ENCODE measurements at regions not wholly inside any gene's neighbourhood (a gene's known extent, or its start where the extent isn't known, plus 50 kb on each side); places are given as distances from the start of the nearest gene placed in this dataset.
A peak's percentile ranks its signal among the peaks of the same experiment; 100 is the strongest.
"Not testable (repeated sequence)": the region's sequence is repeated elsewhere in the genome, so short reads cannot be mapped to it uniquely, and the experiment has no call there.

DNA sequence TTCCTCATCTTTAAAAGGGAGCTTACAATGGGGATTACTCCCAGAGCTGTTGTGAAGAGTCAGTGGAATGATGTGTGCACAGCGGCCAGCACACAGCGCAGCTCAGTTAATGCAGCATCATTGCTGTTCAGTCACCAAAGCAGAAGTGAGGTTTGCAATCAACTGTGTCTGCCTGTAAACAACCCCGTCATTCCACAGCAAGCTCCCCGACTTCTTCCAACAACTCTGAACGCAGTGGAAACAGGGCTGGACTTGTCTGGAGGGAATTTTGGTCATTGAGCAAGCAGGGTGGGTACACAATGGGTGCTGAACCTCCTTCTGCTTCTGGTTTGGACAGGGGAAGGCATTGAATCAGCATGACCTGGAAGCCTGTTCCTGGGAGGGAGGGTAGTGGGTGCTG, 347.4 kb downstream of the PTPRU start:
- DNase-seq, result no peak

DNA sequence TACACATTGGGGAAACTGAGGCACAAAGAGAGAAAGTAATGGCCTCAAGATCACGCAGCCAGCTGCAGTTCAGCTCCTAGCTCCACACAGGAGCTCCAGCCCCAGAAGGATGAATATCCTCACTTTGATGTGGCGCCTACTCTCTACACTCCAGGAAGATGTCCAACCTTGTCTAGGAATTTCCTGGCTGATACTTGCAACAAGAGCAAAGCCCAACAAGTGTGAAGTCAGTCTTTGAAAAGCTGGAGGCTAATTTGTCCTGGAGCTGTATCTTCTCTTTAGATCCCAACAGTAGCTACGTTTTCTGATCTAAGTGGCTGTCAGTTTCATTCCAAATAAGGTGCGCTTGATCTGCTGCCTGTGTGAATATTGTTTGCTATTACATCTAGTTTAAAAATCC, 344.9 kb downstream of the PTPRU start:
- no peak for DNase-seq

DNA sequence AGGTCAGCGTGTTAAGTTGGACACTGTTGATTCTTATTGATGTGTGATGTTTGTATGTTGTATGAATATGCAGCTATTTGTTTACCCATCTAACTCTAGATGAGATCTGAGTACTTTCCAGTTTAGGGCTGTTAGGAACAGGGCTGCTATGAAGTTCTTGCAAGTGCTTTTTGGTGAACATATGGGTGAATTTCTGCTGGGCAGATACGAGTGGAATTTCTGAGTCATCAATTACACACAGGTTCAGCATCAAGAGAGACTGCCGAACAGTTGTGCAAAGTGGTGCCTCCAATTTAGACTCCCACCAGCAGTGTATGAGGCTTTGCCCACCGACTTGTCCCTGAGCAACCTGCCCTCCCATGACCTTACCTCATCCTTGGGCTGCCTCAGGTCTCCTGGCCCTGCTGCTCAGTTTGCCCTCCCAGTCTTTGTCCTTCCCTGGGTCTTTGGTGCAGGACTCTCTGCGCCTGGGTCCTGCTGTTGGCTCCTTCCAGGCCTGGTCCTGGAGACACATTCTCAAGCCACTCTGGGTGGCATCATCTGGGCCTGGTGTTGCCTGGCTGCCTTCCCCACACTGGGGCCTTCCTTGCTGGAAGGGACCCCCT, 343.6 kb downstream of the PTPRU start:
- no peak for DNase-seq

- DNase-seq, result no peak
Observed at GRCh38 chr1:29577512-29577911, 341.2 kb downstream of the PTPRU start.

DNA sequence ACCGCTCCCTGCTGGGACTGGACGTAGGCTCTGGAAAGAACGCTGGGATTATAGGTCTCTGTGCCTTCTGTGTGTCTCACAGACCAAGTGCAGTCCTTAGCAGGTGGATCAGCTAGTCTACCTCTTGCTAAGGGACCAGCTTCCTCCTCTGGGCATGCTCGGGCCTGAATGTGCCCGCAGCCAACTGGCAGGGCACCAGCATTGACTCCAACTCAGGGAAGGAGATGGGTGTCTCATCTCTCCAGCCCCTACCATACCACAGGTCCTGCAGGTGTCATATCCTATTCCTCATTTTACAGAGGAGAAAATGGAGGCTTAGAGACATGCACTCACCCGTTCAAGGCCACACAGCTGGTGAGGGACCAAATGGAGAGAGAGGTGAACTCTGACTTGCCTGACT, 340.2 kb downstream of the PTPRU start:
- peak; percentile 51 for DNase-seq

- DNase-seq, result peak; percentile 10
Observed at GRCh38 chr1:29575826-29576225, 339.5 kb downstream of the PTPRU start.

DNA sequence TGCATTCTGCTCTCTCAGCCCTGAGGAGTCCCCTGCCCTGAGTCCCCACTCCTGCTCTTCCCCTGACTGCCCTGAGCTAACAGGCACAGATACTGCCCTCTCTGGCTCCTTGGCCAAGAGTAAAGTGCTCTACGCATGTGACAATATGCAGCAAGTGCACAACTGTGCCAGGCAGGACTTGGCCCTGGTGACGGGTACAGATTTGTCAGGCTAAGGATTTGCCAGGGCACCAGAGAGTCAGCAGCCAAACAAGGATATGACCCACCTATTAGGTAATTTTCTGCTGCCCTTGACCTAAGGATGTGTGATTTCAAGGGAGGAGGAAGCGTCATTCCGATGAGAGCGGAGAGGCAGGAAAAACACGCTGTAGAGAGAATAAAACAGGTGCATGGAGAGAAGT, 339.0 kb downstream of the PTPRU start:
- no peak for DNase-seq

GRCh38 chr1:29574871-29575270, 338.5 kb downstream of the PTPRU start:
- no peak for DNase-seq

- DNase-seq, result no peak
Observed at GRCh38 chr1:29569971-29570634, 333.8 kb downstream of the PTPRU start.

- DNase-seq, result no peak
Observed at GRCh38 chr1:29567257-29567656, 330.9 kb downstream of the PTPRU start.

GRCh38 chr1:29565490-29565889, 329.2 kb downstream of the PTPRU start:
- DNase-seq, result no peak

DNA sequence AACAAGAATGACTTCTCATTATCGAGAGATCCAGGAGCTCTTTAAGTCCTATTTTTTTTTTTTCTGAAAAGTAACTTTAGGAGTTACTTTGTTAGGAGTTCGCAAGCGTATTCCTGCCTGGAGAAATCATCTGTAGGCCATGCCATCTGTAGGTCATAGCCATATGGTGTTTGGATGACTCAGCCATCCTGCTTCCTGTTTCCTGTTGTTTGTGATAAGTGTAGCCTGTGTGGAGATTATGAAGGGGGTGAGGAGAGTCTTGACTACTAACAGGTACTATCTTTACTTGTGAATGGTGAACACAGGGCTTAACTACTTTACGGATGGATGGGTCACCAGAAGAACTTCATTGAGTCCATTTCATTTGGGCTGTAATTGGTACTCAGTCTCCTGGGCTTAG, 327.2 kb downstream of the PTPRU start:
- no peak for DNase-seq

GRCh38 chr1:29563092-29563491, 326.8 kb downstream of the PTPRU start:
- DNase-seq, result peak; percentile 20

DNA sequence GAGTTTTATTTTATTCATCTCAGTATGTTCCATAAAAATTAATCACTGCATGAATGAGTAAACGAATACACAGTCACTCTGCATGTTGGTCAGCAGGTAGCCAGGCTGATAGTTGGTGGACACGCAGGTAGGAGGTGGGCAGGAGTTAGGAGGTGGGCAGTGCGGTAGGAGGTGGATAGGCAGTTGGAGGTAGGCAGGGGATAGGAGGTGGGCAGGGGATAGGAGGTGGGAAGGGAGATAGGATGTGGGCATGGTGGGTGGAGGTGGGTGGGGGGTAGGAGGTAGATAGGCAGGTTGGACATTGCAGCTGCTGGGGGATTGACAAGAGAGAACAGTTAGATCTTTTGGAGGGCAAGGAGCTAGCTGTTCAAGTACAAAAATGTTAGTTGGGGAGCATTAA, 322.7 kb downstream of the PTPRU start:
- DNase-seq, result no peak

DNA sequence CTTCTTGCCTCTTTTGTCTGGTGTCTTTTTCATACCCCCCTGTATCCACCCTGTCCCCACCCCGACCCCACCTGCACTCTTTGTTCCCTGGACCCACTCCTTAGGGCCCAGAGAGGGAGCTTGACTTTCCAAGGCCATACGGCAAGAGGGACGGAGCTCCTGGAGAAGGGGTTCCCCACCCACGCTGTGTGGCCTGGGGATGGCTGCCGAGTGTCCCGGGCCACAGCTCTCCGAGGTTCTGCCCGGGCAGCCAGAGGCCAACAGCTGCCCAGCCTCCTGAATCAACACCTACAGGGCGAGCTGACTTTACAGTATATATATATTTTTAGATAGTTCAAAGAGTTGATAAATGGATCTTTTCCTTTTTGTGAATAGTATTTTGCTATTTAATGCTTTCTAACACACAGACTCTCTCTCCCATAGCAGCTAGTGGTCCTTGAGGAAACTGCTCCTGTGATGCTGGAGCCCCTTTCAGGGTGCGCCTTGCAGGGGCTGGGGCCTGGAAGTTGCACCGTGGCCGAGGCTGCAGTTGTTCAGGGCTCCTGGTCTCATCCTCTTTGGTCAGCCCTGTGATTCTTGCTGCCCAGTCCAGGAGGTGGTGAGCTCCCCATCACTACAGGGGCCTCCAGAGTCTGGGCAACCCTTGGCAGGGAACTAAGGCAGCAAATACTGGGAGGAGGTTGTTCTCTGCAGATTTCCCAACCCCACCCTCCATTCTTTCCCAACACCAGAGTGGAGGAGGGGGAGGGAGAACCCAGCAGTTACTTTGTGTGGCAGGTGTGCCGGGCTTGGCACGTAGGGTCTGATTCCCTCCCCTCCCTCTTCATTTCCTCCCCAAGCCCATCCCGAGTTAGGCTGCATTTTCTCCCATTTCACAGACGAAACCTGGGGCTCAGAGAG, 321.6 kb downstream of the PTPRU start:
- DNase-seq, result no peak

- DNase-seq, result no peak
Observed at GRCh38 chr1:29557066-29557465, 320.7 kb downstream of the PTPRU start.

- no peak for DNase-seq
Observed at GRCh38 chr1:29556657-29557056, 320.3 kb downstream of the PTPRU start.

DNA sequence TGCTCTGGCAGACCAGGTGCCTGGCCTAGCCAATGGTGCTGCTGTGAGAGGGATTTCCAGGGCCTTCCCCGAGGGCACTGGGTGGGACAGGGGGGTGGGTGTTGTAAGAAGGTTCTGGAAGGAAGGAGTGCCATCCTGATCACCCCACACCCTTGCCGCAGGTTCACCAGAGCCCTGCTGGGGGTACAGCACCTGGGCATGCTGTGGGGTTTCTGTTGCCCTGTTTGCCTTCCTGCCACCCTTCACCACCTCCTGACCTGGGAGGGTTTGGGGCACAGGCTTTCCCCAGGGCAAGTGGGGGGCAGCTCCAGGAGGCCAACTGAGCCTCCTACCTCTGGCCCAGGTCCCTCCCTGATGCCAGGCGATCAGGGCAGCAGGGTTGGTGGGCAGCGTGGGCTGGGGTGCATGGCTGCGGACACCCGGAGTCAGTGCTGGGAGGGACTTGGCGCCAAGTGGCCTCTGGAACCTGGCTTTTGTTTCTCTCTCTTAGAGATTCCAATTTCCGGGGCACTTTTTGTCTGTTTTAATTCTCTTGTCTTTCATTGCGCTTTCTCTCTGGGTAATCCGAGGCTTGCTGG, 318.8 kb downstream of the PTPRU start:
- no peak for DNase-seq

DNA sequence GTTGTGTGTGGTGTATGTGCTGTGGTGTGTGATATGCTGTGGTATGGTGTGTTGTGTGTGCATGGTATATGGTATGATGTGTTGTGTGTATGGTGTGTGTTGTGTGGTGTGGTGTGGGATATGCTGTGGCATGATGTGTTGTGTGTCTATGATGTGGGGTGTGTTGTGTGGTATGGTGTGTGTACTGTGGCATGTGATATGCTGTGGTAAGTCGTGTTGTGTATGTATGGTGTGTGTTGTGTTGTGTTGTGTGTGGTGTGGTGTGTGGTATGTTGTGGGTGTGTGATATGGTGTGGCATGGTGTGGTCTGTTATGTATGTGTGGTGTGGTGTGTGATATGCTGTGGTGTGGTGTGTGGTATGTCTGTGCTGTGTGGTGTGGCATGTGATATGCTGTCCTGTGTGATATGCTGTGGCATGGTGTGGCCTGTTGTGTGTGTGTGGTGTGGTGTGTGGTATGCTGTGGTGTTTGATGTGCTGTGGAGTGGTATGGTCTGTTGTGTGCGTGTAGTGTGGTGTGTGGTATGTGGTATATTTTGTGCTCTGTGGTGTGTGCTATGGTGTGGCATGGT, 318.0 kb downstream of the PTPRU start:
- DNase-seq, result no peak

- DNase-seq, result no peak
Observed at GRCh38 chr1:29551123-29551936, 315.0 kb downstream of the PTPRU start.

GRCh38 chr1:29550119-29550841, 314.0 kb downstream of the PTPRU start:
- DNase-seq, result no peak

DNA sequence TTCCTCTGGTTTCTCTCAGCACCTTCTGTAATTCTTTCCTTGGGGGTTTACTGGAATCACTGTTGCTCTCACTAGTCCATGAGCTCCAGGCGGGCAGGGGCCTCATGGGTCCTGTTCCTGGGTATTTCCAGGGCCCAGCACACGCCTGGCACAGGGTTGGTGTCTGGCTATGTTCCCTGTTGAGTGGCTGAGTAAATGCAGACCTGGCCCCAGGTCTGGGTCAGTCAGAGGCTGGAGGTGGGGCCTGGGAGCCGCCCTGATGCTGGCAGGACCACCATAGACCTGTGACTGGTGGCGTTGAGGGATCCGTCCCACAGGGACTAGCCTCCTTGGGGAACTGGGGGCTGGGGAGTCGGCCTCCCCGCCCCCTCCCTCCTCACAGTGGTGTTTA, 313.4 kb downstream of the PTPRU start:
- DNase-seq, result not testable (repeated sequence)

Data from NCI-H1105 treated with DMSO at 0.1 percent for 48 hours (cell line).